Hypothalamus (tissue), 51 donors: ENCODE measurements at regions not wholly inside any gene's neighbourhood (a gene's known extent, or its start where the extent isn't known, plus 50 kb on each side); places are given as distances from the start of the nearest gene placed in this dataset.

Experiments
- DNase-seq, 51 donors: peaks; one replicate each; lab custom pipeline; 2025; lab: John Stamatoyannopoulos, UW

GRCh38 chr2:147100406-147101035 lies 744.3 kb upstream of the ACVR2A start:
- no peak for DNase-seq

- DNase-seq: no peak
Measured at GRCh38 chr2:147099845-147100244, 745.0 kb upstream of the ACVR2A start.

- no peak for DNase-seq
Measured at GRCh38 chr2:147098940-147099339, 745.9 kb upstream of the ACVR2A start.

GRCh38 chr2:147097747-147098146 lies 747.1 kb upstream of the ACVR2A start:
- DNase-seq: no peak

- no peak for DNase-seq
Measured at GRCh38 chr2:147096671-147097070, 748.2 kb upstream of the ACVR2A start.

- no peak for DNase-seq
Measured at GRCh38 chr2:147095376-147095775, 749.5 kb upstream of the ACVR2A start.

GRCh38 chr2:147094077-147094476 lies 750.8 kb upstream of the ACVR2A start:
- DNase-seq: no peak

GRCh38 chr2:147092266-147092665 lies 752.6 kb upstream of the ACVR2A start:
- DNase-seq: no peak

- DNase-seq: no peak
Measured at GRCh38 chr2:147091448-147091847, 753.4 kb upstream of the ACVR2A start.

- no peak for DNase-seq
Measured at GRCh38 chr2:147088871-147089270, 756.0 kb upstream of the ACVR2A start.

GRCh38 chr2:147086715-147087114 lies 758.1 kb upstream of the ACVR2A start:
- DNase-seq: no peak

- no peak for DNase-seq
Measured at GRCh38 chr2:147083664-147084063, 761.2 kb upstream of the ACVR2A start.

- DNase-seq: peak in 30 of 51 donors; percentile 0 to 86 (median 23)
Measured at GRCh38 chr2:147082850-147083522, 761.8 kb upstream of the ACVR2A start.

- DNase-seq: no peak
Measured at GRCh38 chr2:147081831-147082230, 763.0 kb upstream of the ACVR2A start.

- no peak for DNase-seq
Measured at GRCh38 chr2:147076634-147077033, 768.2 kb upstream of the ACVR2A start.

GRCh38 chr2:147068071-147068470 lies 776.8 kb upstream of the ACVR2A start:
- no peak for DNase-seq

GRCh38 chr2:147067136-147067535 lies 777.7 kb upstream of the ACVR2A start:
- DNase-seq: no peak

- no peak for DNase-seq
Measured at GRCh38 chr2:147062073-147062472, 782.8 kb upstream of the ACVR2A start.

GRCh38 chr2:147061269-147061668 lies 783.6 kb upstream of the ACVR2A start:
- DNase-seq: no peak

- no peak for DNase-seq
Measured at GRCh38 chr2:147057892-147058490, 786.8 kb upstream of the ACVR2A start.

- DNase-seq: no peak
Measured at GRCh38 chr2:147051814-147052213, 793.0 kb upstream of the ACVR2A start.

GRCh38 chr2:147051248-147051647 lies 793.6 kb upstream of the ACVR2A start:
- no peak for DNase-seq
